ENCODE measurements at regions not wholly inside any gene's neighbourhood (a gene's known extent, or its start where the extent isn't known, plus 50 kb on each side); places are given as distances from the start of the nearest gene placed in this dataset.

DNA sequence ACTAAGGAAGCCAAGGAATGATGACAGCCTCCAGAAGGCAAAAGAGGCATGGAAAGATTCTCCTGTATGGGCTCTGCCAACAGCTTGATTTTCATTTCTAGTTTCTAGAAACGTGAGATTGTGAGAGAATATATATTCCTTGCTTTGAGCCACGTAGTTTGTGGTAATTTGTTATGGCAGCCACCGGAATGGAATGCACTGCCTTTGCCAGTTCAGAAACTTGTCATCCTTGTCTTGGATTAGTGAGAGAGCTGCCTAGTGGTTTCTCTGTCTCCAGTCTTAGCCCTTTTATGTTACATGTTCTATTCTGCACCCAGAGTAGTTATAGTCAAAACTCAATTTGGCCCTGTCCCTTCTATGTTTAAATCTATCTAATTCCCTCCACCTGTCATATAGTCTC, 216.0 kb upstream of the PTGFR start:
- Histone ChIP-seq H3K4me3 (ENCODE audit: low read length in 2 of 2) (no peak overlapping the region), H3K9me3 (ENCODE audit: control insufficient read depth in 2 of 2, low read length in 2 of 2) (no peaks in the 10 kb centered on the region), H3K36me3 (ENCODE audit: control insufficient read depth in 2 of 2, insufficient read depth in 2 of 2, low read length in 2 of 2) (no peaks in the 10 kb centered on the region), H3K27me3 (ENCODE audit: control insufficient read depth in 2 of 2, insufficient read depth in 2 of 2, low read length in 2 of 2) (no peaks in the 10 kb centered on the region), H3K27ac (ENCODE audit: low read depth in 2 of 2, low read length in 2 of 2) (no peak overlapping the region), H3K4me1 (ENCODE audit: control insufficient read depth in 2 of 2, insufficient read depth in 2 of 2, low read length in 2 of 2) (no peaks in the 10 kb centered on the region), H3K9ac (ENCODE audit: low read depth in 1 of 2, low read length in 2 of 2) (no peak overlapping the region)

DNA sequence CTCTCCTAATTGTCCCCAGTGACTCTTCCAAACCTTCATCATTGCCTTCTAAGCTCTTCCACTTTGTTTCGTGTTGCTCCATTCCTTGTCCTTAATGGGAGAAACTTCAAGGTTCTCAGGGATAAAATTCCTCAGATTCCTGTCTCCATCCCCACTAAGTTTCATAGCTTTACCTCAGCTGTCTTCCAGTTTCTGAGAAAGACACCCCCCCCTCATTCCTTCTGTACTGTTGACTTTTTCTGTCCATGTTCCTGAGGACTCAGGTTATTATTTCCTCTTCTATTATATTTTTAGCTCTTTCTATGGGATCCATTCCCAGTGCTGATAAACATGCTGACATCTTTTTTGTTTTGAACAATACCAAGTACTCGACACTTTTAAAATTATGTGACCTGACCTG, 215.3 kb upstream of the PTGFR start:
- no peaks in the 10 kb centered on the region for H3K4me1 ChIP-seq (ENCODE audit: control insufficient read depth in 2 of 2, insufficient read depth in 2 of 2, low read length in 2 of 2)
- no peaks in the 10 kb centered on the region for H3K27me3 ChIP-seq (ENCODE audit: control insufficient read depth in 2 of 2, insufficient read depth in 2 of 2, low read length in 2 of 2)

GRCh38 chr1:78275906-78276685, 214.7 kb upstream of the PTGFR start:
- H3K27ac ChIP-seq (ENCODE audit: low read depth in 2 of 2, low read length in 2 of 2) = no peak overlapping the region

More for the DNA sequence above, 215.3 kb upstream of the PTGFR start:
- Histone ChIP-seq H3K27ac (ENCODE audit: low read depth in 2 of 2, low read length in 2 of 2) (no peak overlapping the region), H3K9ac (ENCODE audit: low read depth in 1 of 2, low read length in 2 of 2) (no peak overlapping the region), H3K36me3 (ENCODE audit: control insufficient read depth in 2 of 2, insufficient read depth in 2 of 2, low read length in 2 of 2) (no peaks in the 10 kb centered on the region), H3K9me3 (ENCODE audit: control insufficient read depth in 2 of 2, low read length in 2 of 2) (no peaks in the 10 kb centered on the region), H3K4me3 (ENCODE audit: low read length in 2 of 2) (no peak overlapping the region)

DNA sequence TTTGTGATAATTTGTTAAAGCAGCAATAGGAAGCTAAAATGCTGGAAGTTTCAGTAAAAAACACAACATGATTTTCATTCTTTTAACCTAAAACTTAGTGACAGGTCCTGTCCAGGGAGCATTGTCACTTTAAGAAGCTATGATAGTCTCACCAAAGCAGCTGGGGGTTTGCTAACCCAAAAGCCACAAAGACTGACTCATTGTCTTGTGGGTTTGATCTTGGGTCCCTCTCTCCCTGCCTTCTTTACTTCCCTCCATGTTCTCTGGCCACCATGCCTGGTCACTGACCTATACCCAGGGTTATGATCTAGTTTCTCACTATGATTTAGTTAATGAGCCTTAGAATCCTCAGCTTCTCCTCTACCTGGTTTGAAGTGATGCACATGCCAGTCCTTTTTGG, 213.5 kb upstream of the PTGFR start:
- Histone ChIP-seq H3K4me1 (ENCODE audit: control insufficient read depth in 2 of 2, insufficient read depth in 2 of 2, low read length in 2 of 2) (no peaks in the 10 kb centered on the region), H3K27me3 (ENCODE audit: control insufficient read depth in 2 of 2, insufficient read depth in 2 of 2, low read length in 2 of 2) (no peaks in the 10 kb centered on the region), H3K9me3 (ENCODE audit: control insufficient read depth in 2 of 2, low read length in 2 of 2) (no peaks in the 10 kb centered on the region), H3K4me3 (ENCODE audit: low read length in 2 of 2) (no peak overlapping the region), H3K27ac (ENCODE audit: low read depth in 2 of 2, low read length in 2 of 2) (no peak overlapping the region), H3K9ac (ENCODE audit: low read depth in 1 of 2, low read length in 2 of 2) (no peak overlapping the region), H3K36me3 (ENCODE audit: control insufficient read depth in 2 of 2, insufficient read depth in 2 of 2, low read length in 2 of 2) (no peaks in the 10 kb centered on the region)

More at GRCh38 chr1:78275906-78276685, 214.7 kb upstream of the PTGFR start:
- no peak overlapping the region for H3K4me3 ChIP-seq (ENCODE audit: low read length in 2 of 2)
- no peaks in the 10 kb centered on the region for H3K27me3 ChIP-seq (ENCODE audit: control insufficient read depth in 2 of 2, insufficient read depth in 2 of 2, low read length in 2 of 2)
- H3K9me3 ChIP-seq (ENCODE audit: control insufficient read depth in 2 of 2, low read length in 2 of 2) = no peaks in the 10 kb centered on the region
- H3K9ac ChIP-seq (ENCODE audit: low read depth in 1 of 2, low read length in 2 of 2) = no peak overlapping the region
- H3K4me1 ChIP-seq (ENCODE audit: control insufficient read depth in 2 of 2, insufficient read depth in 2 of 2, low read length in 2 of 2) = no peaks in the 10 kb centered on the region
- H3K36me3 ChIP-seq (ENCODE audit: control insufficient read depth in 2 of 2, insufficient read depth in 2 of 2, low read length in 2 of 2) = no peaks in the 10 kb centered on the region

DNA sequence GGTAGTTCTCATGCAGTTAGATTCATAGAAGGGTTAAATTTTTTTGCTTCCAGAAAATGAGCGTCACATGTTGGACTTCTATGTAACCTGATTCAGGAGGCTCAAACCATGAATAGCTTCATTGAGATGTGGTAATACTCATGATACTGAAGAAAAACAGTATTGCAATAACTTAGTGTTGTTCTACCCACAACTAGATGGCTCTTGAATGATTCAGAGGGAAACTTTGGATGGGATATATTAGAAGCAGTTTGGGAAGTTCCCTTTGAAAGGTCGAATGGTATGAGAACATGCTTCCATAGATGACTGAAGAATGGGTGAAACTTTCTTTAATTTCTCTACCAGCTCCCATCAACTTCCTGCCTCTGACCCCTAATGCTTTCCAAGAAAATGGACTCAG, 211.7 kb upstream of the PTGFR start:
- Histone ChIP-seq H3K4me1 (ENCODE audit: control insufficient read depth in 2 of 2, insufficient read depth in 2 of 2, low read length in 2 of 2) (no peaks in the 10 kb centered on the region), H3K4me3 (ENCODE audit: low read length in 2 of 2) (no peak overlapping the region), H3K36me3 (ENCODE audit: control insufficient read depth in 2 of 2, insufficient read depth in 2 of 2, low read length in 2 of 2) (no peaks in the 10 kb centered on the region), H3K27me3 (ENCODE audit: control insufficient read depth in 2 of 2, insufficient read depth in 2 of 2, low read length in 2 of 2) (no peaks in the 10 kb centered on the region), H3K9ac (ENCODE audit: low read depth in 1 of 2, low read length in 2 of 2) (no peak overlapping the region), H3K9me3 (ENCODE audit: control insufficient read depth in 2 of 2, low read length in 2 of 2) (no peaks in the 10 kb centered on the region), H3K27ac (ENCODE audit: low read depth in 2 of 2, low read length in 2 of 2) (no peak overlapping the region)

GRCh38 chr1:78280626-78281025, 210.1 kb upstream of the PTGFR start:
- Histone ChIP-seq H3K27ac (ENCODE audit: low read depth in 2 of 2, low read length in 2 of 2) (no peak overlapping the region), H3K4me1 (ENCODE audit: control insufficient read depth in 2 of 2, insufficient read depth in 2 of 2, low read length in 2 of 2) (no peaks in the 10 kb centered on the region), H3K4me3 (ENCODE audit: low read length in 2 of 2) (no peak overlapping the region), H3K27me3 (ENCODE audit: control insufficient read depth in 2 of 2, insufficient read depth in 2 of 2, low read length in 2 of 2) (no peaks in the 10 kb centered on the region), H3K9ac (ENCODE audit: low read depth in 1 of 2, low read length in 2 of 2) (no peak overlapping the region), H3K36me3 (ENCODE audit: control insufficient read depth in 2 of 2, insufficient read depth in 2 of 2, low read length in 2 of 2) (no peaks in the 10 kb centered on the region), H3K9me3 (ENCODE audit: control insufficient read depth in 2 of 2, low read length in 2 of 2) (no peaks in the 10 kb centered on the region)

DNA sequence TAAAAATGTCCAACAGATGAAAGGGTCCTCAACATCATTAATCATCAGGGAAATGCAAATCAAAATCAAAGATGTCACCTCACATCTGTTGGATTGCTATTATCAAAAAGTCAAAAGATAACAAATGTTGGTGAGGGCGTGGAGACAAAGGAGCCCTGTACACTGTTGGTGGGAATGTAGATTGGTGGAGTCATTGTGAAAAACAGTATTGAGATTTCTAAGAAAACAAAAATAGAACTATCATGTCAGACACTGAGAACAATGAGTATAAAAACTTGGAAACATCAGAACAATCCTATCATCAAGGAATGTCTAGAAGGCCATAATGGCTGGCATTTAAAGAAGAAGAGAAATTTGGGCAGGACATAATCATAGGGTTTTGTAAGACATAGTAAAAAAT, 209.2 kb upstream of the PTGFR start:
- Histone ChIP-seq H3K36me3 (ENCODE audit: control insufficient read depth in 2 of 2, insufficient read depth in 2 of 2, low read length in 2 of 2) (no peaks in the 10 kb centered on the region), H3K4me3 (ENCODE audit: low read length in 2 of 2) (no peak overlapping the region), H3K9me3 (ENCODE audit: control insufficient read depth in 2 of 2, low read length in 2 of 2) (no peaks in the 10 kb centered on the region), H3K9ac (ENCODE audit: low read depth in 1 of 2, low read length in 2 of 2) (no peak overlapping the region), H3K4me1 (ENCODE audit: control insufficient read depth in 2 of 2, insufficient read depth in 2 of 2, low read length in 2 of 2) (no peaks in the 10 kb centered on the region), H3K27me3 (ENCODE audit: control insufficient read depth in 2 of 2, insufficient read depth in 2 of 2, low read length in 2 of 2) (no peaks in the 10 kb centered on the region), H3K27ac (ENCODE audit: low read depth in 2 of 2, low read length in 2 of 2) (no peak overlapping the region)

GRCh38 chr1:78283691-78284090, 207.1 kb upstream of the PTGFR start:
- Histone ChIP-seq H3K27me3 (ENCODE audit: control insufficient read depth in 2 of 2, insufficient read depth in 2 of 2, low read length in 2 of 2) (no peaks in the 10 kb centered on the region), H3K9me3 (ENCODE audit: control insufficient read depth in 2 of 2, low read length in 2 of 2) (no peaks in the 10 kb centered on the region), H3K27ac (ENCODE audit: low read depth in 2 of 2, low read length in 2 of 2) (no peak overlapping the region), H3K36me3 (ENCODE audit: control insufficient read depth in 2 of 2, insufficient read depth in 2 of 2, low read length in 2 of 2) (no peaks in the 10 kb centered on the region), H3K9ac (ENCODE audit: low read depth in 1 of 2, low read length in 2 of 2) (no peak overlapping the region), H3K4me1 (ENCODE audit: control insufficient read depth in 2 of 2, insufficient read depth in 2 of 2, low read length in 2 of 2) (no peaks in the 10 kb centered on the region), H3K4me3 (ENCODE audit: low read length in 2 of 2) (no peak overlapping the region)

GRCh38 chr1:78284354-78284753, 206.4 kb upstream of the PTGFR start:
- H3K4me1 ChIP-seq (ENCODE audit: control insufficient read depth in 2 of 2, insufficient read depth in 2 of 2, low read length in 2 of 2) = no peaks in the 10 kb centered on the region
- H3K4me3 ChIP-seq (ENCODE audit: low read length in 2 of 2) = no peak overlapping the region
- no peak overlapping the region for H3K27ac ChIP-seq (ENCODE audit: low read depth in 2 of 2, low read length in 2 of 2)
- no peak overlapping the region for H3K9ac ChIP-seq (ENCODE audit: low read depth in 1 of 2, low read length in 2 of 2)
- no peaks in the 10 kb centered on the region for H3K27me3 ChIP-seq (ENCODE audit: control insufficient read depth in 2 of 2, insufficient read depth in 2 of 2, low read length in 2 of 2)
- no peaks in the 10 kb centered on the region for H3K36me3 ChIP-seq (ENCODE audit: control insufficient read depth in 2 of 2, insufficient read depth in 2 of 2, low read length in 2 of 2)
- no peaks in the 10 kb centered on the region for H3K9me3 ChIP-seq (ENCODE audit: control insufficient read depth in 2 of 2, low read length in 2 of 2)

GRCh38 chr1:78286686-78287085, 204.1 kb upstream of the PTGFR start:
- Histone ChIP-seq H3K4me3 (ENCODE audit: low read length in 2 of 2) (no peak overlapping the region), H3K27me3 (ENCODE audit: control insufficient read depth in 2 of 2, insufficient read depth in 2 of 2, low read length in 2 of 2) (no peaks in the 10 kb centered on the region), H3K4me1 (ENCODE audit: control insufficient read depth in 2 of 2, insufficient read depth in 2 of 2, low read length in 2 of 2) (no peaks in the 10 kb centered on the region), H3K27ac (ENCODE audit: low read depth in 2 of 2, low read length in 2 of 2) (no peak overlapping the region), H3K9ac (ENCODE audit: low read depth in 1 of 2, low read length in 2 of 2) (no peak overlapping the region), H3K9me3 (ENCODE audit: control insufficient read depth in 2 of 2, low read length in 2 of 2) (no peaks in the 10 kb centered on the region), H3K36me3 (ENCODE audit: control insufficient read depth in 2 of 2, insufficient read depth in 2 of 2, low read length in 2 of 2) (no peaks in the 10 kb centered on the region)

Measured in mucosa of rectum (tissue), 2 donors.